ENCODE measurements at regions not wholly inside any gene's neighbourhood (a gene's known extent, or its start where the extent isn't known, plus 50 kb on each side); places are given as distances from the start of the nearest gene placed in this dataset.

DNA sequence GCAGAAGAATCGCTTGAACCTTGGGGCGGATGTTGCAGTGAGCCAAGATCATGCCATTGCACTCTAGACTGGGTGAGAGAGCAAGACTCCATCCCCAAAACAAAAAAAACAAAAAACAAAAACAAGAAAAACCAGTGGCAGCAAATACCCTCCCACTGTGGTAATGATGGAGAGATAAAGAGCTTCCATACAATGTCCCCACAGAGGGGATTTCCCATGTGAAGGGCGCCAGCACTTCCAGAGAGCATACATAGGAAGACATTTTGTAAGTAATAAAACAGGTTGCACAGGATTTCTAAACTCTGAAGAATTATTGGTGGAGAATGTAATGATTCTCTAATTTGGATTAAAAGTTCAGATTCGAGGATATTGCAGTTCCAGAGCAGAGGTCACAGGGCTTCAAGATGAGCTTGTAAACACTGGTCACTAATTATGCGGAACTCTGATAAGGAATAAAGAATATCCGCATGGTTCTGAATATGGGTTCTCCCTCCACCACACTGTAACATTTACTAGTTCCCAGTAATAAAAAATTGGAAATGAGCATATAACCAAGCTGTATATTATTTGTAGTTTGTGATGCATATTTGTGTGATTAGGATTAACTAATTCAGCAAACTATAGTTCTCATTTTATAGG, 290.1 kb upstream of the SLC10A2 start:
- no peak for DNase-seq (ENCODE audit: low read depth in 2 of 3, low spot score in 2 of 3)

DNA sequence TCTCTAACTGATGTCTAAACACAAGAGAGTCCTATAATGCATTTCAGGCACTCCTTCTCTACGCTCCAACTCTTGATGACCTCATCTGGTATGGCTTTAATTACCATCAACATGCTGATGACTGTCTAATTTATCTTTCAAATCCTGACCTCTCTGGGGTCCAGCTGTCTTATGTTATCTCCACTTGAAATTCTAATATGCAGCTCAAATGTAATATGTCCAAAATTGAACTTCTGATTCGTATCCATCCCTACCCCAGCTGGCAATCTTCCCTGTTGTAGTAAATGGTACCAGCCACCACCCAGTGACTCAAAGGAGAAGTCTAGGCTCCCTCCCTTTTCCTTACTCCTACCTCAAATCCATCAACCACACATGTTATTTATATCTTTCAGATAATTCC, 288.0 kb upstream of the SLC10A2 start:
- DNase-seq (ENCODE audit: low read depth in 2 of 3, low spot score in 2 of 3), result no peak

DNA sequence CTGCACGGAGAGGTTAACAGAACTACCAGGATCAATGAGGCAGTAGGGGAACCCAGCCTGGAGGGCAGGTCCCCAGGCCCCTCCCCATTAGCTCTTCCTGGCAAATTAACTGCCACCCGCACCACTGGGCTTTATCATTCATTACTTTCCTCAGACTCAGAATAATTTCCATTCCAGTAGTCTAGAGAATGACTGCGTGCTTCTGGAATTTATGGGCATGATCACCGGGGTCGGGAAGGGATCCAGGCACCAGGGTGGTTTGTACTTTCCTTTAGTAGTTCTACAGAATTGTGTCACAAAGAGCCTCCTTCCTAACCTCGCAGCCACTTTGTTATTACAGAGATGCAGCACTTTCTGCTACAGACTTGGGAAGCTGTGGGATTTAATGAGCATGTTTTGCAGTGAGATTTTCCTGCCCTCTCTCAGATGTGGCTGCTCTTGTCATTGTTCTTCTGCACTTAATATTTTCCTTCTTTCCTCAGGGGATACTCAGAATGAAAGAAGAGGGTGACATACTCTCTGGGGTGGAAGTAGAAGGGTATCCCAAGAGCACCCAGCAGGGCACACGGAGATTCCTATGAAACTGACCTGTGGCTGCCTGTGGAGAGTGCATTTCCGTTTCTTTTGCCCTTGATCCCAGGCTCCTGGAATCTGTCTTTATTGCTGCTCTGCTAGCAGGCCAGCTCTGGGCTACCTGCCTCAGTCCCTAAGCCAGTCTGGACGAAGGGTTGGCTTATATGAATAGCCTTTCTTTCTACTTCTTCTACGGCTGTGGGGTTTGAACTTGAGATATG, 285.0 kb upstream of the SLC10A2 start:
- DNase-seq (ENCODE audit: low read depth in 2 of 3, low spot score in 2 of 3), result no peak

DNA sequence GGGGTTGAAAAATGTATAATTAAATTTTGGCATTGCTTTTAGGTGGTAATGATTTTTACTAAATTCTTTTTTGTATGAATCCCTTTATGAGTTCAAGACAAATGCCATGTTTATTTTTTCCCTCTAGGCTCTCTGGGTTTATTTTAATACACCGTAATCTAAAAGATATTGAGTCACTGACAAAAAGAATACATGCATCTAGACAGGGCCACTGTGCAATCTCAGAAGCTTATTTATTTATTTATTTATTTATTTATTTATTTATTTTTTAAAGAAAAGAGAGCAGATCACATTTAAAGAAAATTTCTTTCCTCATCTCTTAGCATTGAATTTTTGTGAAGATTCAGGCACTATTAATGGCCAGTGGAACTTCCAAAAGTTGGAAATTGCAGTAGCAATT, 283.9 kb upstream of the SLC10A2 start:
- no peak for DNase-seq (ENCODE audit: low read depth in 2 of 3, low spot score in 2 of 3)

DNA sequence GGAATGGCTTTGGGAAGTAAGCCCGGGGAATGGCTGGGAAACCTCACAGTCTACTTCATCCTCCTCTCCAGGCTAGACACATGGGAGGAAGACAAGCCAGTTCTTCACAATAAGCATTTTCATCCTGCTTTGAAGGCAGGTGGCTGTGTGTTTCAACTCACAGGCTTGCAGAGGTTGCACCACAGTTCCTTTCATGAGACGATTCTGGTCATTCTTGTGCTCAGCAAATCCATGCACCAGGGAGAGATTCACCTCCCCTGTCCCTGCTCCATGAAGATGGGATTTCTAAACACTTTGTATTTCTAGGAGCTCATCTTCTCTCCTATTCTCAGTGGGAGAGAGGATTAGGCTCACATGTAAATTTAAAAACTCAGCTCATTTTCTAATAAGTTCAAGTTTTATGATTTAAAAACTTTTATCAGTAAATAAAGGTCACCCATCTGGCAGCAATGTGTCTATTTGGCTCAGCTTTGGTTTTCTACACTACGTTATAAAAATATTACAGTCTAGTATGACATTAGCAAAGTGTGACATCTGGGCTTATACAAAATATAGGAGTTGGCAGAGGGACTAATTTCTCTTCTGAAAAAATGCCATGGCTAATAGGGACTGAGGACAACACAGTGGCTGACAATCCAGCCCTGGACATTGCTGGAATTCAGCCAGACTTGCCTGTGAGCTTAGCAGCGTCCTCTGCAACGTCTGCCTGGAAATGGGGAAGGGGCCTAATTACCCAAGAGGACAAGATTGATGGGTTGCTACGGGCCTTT, 283.2 kb upstream of the SLC10A2 start:
- no peak for DNase-seq (ENCODE audit: low read depth in 2 of 3, low spot score in 2 of 3)

DNA sequence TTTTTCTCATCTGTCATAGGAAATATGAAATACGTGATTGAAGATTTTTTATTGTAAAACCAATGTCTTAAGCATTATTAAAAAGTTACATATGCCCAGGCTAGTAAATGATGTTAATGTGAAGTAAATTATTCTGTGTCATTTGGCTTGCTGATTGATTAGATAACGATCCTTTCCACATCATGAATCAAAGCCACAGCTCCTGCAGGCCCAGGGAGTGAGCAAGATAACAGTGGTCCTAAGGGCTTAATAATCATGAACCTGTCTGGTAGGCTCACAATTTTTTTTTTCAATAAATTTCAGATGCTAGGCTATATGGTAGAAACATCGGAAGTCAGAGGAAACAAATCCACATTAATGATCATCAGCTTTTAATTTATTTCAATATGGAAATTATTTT, 269.0 kb upstream of the SLC10A2 start:
- no peak for DNase-seq (ENCODE audit: low read depth in 2 of 3, low spot score in 2 of 3)

DNA sequence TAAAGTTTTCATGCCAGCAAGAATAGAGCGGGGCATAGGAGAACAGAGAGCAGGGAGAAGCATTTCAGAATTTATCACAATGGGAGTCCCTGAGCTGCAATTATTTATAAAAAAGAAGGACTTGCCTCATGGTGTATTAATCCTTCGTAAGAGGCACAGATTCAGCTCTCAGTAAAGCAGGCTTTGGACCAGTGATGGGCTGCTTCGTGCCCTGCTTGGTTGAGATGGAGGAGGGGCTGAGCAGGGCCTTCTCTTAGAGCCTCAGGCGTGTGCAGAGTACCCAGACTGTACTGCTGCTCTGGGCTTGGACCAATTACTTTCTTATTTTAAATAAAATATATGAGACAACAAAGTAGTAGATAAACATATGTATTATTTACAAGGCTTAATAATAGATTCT, 265.7 kb upstream of the SLC10A2 start:
- DNase-seq (ENCODE audit: low read depth in 2 of 3, low spot score in 2 of 3), result no peak

DNA sequence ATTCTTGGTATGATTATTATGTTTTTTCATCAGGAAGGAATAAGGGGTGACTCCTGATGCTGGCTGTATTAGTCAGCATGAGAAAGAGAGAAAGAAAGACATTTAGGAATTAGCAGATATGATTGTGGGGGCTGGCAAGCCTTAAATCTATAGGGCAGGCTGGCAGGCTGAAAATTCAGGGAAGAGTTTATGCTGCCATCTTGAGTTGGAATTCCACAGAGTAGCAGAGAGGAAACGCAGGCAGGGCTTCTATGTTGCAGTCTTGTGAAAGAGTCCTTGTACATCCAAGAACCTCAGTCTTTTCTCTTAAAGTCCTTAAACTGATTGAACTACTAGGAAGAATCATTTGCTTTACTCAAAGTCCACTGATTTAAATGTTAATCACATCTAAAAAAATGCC, 262.7 kb upstream of the SLC10A2 start:
- no peak for DNase-seq (ENCODE audit: low read depth in 2 of 3, low spot score in 2 of 3)

DNA sequence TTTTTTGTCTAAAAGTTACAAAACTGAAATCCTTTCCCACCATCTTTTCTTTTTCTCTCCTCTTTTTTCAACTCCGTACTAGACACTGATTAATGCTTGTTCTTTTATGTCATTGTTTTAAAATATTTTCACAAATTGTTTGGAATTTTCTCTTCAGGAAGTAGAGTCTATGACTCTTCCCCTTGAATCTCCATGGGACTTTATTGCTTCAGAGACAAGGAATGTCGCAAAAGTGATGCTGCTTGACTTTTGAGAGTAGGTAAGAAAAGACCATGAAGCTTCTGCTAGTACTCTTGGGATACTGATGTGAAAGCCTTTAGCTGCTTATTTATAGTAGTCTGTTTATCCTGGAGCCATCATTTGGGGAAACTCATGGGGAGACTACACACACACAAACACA, 260.1 kb upstream of the SLC10A2 start:
- no peak for DNase-seq (ENCODE audit: low read depth in 2 of 3, low spot score in 2 of 3)

DNA sequence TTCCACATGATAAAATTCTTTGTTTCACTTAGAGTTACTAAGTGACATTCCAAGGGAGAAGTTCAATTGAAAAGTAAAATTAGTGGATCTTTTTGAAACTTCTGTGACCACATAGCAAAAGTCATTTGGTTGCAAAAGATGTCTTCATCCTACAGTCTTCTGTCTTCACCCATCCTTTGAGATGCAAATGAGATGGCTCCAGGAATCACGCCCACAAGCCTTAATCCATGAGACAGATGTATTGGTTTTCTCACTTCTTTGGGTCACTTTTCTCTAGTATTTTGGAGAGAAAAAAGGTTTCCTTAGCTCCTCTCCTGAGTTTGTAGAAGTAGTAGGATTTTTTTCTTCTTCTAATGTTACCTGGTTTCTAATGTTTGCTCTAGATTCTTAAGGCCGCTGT, 259.5 kb upstream of the SLC10A2 start:
- no peak for DNase-seq (ENCODE audit: low read depth in 2 of 3, low spot score in 2 of 3)

DNA sequence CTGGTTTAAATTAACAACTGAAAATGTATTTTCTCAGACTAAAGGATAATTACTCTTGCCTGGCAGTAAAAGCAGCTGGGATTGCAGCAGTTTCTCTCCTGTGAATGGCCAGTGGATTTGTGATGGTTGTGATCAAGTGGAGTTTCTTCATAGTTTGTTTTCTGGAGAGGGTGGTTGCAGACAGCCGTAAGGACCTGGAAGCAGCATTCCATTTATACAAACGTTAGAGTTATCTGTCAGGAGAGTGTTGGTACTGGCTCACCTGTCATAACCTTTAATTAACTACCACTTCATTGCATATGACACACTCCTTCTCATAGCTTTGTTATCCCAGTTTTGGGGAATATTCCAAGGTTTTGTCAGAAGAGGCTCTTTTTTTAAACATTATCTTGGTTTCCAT, 258.4 kb upstream of the SLC10A2 start:
- DNase-seq (ENCODE audit: low read depth in 2 of 3, low spot score in 2 of 3), result no peak

DNA sequence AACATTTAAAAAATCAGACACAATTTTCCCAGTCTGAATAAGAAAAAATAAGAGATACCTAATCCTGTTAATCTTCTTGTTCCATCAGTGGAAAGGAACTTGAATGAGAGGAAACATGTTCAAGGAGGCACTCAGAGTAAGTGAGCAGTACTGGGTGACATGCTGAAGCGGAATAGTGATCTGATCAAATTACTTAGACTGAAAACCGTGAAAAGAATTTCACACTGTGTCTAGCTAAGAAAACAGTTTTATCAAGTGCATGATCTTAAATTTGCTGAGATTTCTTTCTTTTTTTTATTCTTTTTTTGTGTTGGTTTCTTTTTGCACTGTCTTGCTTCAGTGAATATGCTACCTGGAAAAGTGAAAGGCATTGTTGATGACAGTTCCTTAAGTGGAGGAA, 249.5 kb upstream of the SLC10A2 start:
- DNase-seq (ENCODE audit: low read depth in 2 of 3, low spot score in 2 of 3), result no peak

DNA sequence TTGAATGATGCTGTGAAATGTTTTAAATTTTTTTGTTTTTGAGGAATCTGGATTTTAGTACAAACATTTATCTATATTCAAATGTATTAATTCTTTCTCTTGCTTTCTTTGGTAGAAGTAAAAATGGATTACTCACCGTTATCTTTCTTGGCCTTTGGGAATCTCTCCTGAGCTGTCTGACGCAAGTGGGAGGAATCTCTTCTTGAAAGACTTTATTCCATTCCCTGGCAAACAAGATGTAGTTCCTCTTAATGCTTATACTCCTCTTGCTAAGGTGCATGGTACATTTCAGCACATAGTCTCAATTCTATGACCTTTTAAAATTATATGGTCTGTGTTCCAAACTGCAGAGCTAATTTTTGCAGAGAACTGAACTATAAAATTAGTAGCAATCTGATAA, 246.2 kb upstream of the SLC10A2 start:
- no peak for DNase-seq (ENCODE audit: low read depth in 2 of 3, low spot score in 2 of 3)

DNA sequence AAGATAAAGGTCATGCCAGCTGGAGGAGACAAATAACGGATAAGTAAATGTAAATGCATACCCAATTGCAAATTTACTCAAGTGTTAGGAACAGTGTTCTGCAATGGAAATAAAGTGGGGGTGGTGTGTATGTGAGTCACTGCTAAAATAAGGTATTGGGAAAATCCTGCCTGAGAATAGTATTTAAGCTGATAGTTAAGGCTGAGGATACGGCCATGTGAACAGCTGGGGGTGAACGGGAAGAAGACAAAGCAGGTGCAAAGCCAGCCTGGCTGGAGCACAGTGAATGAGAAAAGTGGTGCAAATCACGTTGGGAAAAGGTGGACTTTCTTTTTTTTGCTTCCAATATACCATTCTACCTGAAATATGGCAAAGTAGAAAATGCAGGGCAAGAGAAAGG, 242.4 kb upstream of the SLC10A2 start:
- no peak for DNase-seq (ENCODE audit: low read depth in 2 of 3, low spot score in 2 of 3)

DNA sequence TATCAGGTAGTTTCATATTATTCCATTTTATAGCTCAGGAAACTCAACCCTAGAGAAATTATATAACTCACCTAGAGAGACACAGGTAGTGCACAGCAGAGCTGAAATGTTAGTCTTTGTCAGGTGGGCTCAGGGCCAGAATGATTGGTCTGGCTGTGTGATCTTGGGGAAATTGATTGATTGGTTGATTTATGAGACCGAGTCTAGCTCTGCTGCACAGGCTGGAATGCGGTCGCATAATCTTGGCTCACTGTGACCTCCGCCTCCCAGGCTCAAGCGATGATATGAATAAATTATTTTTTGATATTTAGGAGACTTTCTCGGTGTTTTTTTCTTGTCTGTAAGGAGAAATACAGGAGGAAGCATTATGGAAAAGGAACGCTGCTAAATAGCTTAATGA, 239.9 kb upstream of the SLC10A2 start:
- DNase-seq (ENCODE audit: low read depth in 2 of 3, low spot score in 2 of 3), result no peak

DNA sequence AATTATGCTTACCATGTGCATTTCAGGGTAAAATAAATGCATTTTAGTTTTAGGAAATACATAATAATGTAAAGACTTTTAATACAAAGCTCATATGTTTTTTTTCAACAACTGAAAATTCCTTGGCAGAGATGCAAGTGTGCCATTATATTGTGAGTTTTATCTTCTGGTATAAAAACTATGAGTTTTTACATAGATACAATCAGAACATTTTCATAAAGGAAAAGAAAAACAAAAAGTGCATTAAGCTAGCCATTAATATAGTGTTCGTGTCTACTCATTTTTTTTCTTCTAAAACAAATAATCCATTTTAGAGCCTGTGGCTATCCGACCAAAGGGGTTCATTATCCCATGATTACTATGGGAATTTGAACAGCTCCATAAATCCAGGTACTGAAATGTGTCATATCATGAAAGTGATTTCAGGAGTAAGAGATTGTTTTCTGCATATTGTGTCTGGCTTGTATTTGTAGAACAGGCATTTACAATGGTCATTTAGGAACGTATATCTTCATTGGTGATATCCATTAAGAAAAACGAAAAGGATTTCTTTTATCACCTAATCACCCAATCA, 236.9 kb upstream of the SLC10A2 start:
- DNase-seq (ENCODE audit: low read depth in 2 of 3, low spot score in 2 of 3), result no peak

DNA sequence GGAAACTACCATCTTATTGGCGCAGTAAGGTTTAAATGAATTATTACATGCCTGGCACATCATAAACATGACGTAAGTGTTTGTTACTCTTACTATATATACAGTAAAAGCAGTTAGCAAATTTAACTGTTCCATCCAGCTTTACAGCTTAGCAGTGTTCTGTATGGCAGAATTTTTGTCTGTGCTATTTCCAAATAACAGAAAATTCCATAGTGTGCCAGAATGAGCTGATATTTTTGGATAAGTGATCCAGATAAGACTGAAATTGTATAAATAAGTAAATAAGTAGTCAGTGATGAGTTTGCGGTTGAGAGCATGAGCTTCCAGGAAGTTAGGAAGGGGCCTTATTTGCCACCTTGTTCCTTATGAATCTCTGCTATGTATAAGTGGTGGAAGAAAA, 236.5 kb upstream of the SLC10A2 start:
- DNase-seq (ENCODE audit: low read depth in 2 of 3, low spot score in 2 of 3), result no peak

DNA sequence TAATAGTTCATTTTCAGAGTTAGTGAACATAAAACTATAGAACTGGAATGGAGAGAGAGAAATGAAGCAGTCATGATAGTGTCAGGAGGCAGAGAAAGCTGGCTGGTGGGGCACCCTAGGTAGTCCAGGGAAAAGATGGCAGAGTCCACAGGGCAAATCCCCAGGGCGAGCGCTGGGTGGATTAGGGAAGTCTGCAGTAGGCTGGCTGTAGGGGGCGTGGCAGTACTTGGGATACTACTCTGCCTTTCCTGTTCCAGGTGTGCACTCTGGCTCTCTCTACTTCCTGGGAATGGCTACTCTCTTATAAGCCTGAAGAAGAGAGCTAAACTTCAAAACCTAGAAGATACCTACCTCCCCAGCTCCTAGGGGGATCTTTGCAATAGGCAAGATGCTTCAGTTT, 232.9 kb upstream of the SLC10A2 start:
- DNase-seq (ENCODE audit: low read depth in 2 of 3, low spot score in 2 of 3), result no peak

DNA sequence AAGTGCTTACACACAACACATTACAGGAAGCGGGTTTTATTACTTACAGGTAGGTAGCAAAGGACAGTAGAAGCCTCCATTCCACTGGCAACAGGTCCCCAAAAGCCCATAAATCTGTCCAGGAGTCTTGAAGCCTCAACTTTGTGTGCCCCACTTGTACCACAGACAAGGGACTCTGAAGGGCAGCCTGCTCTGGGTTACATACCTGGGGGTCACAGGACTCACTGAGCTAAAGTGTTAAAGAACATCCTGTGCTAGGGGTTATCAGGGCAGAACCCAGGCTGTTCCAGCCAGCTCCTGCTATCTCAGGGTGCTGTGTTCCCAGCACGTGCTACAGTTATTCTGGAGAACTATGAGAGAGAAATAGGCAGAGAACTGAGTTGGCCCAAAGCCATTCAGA, 230.9 kb upstream of the SLC10A2 start:
- no peak for DNase-seq (ENCODE audit: low read depth in 2 of 3, low spot score in 2 of 3)

DNA sequence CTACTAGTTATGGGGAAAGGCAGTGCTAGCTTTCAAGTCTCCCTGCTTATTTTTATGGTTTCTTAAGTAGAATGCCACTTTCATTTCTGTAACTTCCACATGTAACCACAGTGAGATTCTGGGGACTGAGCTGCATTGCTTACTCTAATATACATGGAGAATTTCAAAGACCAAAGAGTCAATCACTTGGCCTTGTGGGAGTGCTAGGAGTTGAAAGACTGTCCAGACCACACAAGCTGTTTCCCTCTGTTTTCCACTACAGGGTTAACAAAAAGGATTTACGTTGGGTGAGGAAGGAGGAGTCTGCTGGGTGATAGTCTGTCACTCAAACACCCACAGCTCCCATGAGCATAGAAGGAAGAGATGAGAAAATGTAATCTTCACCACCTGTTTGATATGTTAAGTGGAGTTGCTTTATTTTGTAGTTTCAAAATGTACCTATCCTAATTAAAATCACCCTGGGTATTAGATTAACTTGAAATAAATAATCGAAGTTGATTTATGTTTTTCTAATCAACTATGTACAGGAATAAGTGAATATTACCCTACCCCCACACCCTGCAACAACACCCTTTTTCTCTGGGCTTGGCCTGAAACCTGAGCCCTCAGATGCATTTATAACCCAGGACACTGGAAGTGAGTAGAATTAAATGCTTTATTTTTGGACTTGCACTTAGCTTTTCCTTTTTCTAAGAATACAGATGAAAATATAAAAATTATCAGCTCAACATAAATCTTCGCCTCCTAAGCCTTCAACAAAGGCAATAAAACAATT, 225.8 kb upstream of the SLC10A2 start:
- DNase-seq (ENCODE audit: low read depth in 2 of 3, low spot score in 2 of 3), result no peak

DNA sequence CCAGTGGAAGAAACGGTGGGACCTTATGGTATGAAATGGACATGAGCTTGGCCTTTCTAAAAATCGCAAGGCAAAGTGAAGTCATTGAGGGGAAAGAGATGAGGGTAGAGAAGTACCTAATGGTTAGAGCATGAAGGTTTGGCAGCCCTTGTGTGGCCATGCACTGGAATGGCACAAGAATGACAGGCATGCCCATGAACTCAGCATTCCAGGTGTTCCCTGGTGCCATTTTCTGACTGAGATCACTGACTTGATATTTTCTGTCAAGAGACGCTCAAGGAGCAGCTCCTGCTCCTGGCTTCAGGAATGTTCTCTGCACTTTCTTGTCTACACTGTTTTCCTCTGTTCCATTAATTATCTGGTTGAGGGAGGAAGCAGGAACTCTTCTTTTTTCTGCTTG, 225.0 kb upstream of the SLC10A2 start:
- DNase-seq (ENCODE audit: low read depth in 2 of 3, low spot score in 2 of 3), result no peak
